Suppressor macrophage treated with lipopolysaccharide for 1 hour (primary cell): ENCODE measurements at regions not wholly inside any gene's neighbourhood (a gene's known extent, or its start where the extent isn't known, plus 50 kb on each side); places are given as distances from the start of the nearest gene placed in this dataset.

ENCODE experiments used
- DNase-seq, 3 donors: peaks; one replicate each; pipeline ENCODE4 v3.0.0-alpha.2; 2020 to 2022

DNA sequence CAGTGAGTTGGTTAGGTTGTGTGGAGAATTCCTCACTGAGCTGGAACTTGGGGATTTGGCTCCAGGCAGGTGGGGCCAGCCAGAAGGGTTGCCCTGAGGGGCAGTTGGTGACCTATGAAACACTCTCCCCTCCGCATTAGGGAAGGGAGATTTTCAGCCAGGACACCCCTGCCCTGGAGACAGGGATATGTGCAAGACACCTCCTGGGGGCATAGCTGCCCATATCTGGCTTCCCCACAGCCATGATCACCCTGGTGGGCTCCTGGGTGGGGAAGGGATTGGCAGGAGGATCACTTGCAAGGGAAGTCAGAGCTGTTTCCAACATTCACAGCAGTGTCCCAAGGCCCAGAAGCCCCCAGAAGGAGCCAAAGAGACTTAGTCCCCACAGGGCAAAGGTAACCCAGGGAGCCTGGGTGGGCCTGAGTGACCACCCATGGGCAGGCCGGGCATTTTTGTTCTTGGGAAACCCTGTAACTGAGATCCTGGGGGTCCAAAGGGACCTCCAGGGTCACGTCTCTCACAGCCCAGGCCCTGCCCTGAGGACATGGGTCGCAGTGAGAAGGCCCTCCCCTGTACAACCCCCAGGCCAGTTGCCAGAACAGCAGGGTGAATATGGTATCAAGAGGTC, 145.8 kb downstream of the MRPL14 start:
- no peak for DNase-seq

DNA sequence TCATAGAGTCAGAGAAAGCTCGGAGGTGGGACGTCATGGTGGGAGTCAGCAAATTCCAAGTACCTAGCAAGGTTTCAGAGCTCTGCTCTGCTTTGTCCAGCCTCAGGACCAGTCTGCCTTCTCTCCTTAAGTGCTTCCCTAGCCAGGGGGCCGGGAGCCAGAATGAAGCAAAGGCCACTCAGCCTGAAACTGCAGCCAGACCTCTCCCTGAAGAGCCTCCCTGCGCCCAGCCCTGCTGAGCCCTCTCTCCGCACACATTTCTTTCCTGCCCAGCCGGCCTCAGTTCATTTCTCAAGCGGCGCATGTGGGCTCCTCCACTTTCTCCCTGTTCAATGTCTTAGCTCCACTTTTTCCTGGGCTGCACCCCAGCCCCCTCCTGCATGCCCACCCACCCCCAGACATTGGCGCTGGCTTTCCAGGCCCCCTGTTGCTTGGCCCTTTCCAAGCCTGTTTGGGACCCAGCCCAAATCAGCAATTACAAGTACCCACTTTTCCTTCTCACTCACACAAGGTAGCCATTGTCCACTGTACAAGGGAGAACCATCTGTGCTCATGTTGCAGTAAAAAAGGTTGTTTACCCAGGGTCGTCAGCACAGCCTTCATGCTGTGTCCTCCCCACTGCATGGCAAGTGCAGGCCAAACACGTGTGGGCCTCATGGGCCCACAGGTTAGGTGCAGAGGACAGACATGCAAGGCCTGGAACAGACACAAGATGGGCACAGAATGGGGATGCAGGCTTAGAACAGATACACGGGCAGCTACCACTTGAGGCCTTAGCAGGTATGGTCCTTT, 147.1 kb downstream of the MRPL14 start:
- DNase-seq: no peak

DNA sequence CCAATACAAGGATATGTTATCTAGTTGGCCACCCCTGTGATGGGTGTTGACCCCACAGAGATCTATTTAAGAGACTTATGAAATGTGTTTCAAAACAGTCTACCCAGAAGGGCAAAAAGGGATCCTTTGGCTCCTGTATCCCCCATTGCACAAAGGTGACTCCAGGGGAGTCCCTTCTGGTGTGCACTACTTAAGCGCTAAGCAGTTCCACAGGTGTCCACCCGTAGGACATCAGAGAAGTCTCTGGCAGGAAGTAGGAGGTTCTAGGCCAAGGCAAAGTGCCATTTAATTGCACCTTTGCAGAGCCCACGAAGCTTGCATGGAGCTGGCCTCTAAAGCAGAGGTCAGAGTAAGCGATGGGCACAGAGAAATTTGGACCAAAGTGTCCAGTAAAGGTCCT, 147.7 kb downstream of the MRPL14 start:
- DNase-seq: no peak

DNA sequence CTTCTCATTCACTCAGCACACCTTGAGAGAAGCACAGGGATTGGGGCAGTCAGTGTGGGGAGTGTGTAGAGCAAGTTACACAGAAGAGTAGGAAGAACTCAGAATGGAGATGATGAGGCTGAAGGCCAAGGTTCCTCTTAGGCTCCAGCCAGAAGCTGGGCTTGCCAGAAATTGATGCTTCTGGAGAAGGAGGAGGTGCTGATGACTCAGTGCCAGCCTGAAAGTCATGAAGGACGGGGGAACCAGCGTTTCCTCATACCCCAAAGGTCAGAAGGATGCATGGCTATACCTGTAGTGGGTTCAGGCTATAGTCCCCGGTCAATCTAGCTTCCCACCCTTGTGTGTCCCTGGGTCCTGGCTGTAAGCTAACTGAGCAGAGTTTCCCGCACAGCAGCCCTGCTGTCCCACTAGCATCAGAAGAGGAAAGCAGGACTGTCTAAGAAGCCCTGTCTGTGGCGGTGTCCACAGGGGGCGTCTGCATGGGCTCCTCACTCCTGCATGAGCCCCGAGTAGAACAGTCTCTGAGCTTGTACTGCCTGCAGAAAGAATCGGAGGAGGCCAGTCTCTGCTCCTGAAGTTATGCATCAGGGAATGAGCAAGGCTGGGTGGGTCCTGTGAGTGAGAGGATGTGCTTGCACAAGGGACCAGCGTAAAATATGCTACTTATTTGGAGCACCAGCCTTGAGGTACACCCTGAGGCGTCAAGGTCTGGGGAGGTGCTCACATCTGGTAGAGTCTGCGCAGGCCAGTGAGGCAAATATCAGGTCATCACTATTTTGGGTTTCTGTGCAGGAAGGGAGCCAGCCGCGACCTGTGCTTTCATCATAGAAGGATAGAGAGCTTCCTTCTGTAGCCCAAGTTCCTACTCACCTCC, 148.5 kb downstream of the MRPL14 start:
- peak; percentile 84 to 88 (median 87) for DNase-seq

DNA sequence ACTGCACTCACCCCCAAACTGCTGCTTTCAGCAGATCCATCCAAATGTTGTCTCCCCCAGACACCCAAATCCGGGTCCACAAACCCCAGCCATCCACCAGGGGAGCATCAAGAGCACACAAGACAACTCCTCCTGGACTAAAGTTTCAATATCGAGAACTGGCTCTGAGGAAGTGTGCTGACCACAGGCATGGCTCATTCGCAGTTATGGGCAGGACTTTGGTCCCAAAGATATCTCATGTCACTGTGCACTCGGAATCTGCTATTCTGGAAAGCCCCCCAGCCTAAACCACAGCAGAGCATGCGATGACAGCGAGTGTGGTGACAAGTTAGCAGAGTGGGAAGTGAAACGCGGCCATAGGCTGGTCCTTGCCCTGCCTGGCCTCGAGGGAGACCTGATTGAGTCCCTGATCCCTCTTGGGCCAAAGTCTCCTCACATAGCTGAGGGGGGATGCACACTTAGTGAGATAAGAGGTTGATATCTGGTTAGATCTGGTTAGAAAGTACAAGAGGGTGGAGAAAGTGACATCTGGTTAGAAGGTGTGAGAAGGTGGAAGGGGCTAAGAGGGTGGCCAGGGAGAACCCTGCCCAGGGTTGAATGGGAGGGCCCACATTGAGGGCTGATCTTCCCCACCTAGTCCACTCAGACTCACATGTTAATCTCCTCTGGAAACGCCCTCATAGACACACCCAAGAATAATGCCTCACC, 149.7 kb downstream of the MRPL14 start:
- DNase-seq: peak; percentile 90 to 96 (median 95)

DNA sequence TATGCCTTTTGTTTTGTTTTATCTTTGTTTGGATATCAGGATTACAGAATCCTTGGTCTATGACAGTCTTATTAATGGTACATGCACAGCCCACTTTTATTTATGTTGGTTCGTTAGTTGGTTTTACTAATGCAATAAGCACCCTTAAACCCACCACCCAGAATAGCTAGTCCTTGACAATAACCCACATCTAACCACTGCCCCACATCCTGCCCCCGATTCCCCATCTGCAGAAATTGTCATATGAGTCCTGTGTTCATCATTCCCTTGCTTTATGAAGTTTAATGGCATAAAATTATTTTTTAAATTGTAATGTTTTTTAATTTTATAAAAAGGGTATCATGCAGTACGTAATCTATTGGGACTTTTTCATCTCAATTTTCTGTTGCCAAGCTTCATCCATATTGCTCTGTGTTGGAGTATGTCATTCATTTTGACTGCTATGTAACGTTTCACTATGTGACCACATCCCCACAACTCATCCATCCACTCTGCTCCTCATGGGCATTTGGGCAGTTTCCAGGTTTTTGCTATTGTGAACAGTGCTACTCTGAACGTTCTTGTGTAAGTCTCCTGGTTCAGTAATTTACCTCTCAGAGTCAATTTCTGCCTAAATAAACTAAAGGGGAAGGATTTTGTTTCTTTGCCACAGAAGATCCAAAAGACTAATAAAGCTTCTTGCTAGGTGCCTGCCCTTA, 150.4 kb downstream of the MRPL14 start:
- no peak for DNase-seq

DNA sequence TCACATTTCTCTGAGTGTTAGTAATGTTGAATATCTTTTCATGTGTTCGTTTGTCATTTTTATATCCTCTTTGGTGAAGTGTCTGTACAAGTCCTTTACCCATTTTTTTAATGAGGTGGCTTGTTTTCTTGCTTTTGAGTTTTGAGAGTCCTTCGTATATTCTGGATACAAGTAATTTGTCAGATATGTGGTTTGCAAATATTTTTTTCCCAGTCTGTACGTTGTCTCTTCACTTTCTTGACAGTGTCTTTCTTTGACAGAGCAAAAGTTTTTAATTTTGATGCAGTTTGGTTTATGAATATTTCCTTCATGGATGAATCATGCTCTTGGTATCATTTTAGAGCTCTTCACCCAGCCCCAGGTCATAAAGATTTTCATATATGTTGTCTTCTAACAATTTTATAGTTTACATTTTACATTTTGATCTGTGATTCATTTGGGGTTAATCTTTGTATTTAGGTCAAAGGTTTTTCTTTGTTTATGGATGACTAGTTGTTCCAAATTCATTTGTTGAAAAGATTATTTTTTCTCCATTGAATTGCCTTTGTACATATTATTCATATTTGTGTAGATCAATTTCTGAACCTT, 152.5 kb downstream of the MRPL14 start:
- DNase-seq: no peak

DNA sequence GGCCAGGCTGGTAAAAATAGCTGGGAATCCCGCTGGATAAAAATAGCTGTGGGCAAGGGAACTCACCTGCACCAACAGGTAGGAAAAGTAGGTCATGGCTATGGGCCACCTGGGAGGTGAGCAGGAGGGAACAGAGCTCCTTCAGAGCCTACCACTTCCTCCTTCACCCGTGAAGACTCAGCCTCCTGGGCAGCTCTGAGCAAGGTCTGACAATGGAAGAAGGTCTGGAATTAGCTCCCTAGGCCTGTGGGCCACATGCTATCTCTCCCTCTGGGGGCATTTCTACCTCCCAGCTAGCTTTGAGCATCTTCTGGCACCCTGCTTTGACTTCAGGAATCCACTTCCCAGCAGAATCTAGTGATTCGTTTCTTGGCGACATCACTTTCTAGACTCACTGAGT, 153.9 kb downstream of the MRPL14 start:
- DNase-seq: no peak

DNA sequence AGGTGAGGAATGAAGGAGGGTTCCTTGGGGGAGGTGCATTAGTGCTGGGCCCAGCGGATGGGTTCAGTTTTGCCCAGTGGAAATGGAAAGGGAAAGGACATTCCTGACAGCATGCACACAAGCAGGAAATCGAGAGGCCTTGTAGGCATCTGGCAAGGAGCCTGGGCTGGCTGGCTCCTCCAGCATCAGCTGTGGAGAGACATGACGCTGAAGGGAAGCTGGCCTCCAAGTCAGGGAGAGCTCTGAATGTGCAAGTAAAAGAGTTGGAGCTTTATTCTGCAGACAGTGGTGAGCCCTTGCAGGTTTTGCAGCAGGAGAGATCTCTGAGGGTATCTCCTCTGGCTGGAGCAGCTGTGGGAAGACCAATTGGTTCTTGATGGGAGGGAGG, 154.3 kb downstream of the MRPL14 start:
- no peak for DNase-seq

DNA sequence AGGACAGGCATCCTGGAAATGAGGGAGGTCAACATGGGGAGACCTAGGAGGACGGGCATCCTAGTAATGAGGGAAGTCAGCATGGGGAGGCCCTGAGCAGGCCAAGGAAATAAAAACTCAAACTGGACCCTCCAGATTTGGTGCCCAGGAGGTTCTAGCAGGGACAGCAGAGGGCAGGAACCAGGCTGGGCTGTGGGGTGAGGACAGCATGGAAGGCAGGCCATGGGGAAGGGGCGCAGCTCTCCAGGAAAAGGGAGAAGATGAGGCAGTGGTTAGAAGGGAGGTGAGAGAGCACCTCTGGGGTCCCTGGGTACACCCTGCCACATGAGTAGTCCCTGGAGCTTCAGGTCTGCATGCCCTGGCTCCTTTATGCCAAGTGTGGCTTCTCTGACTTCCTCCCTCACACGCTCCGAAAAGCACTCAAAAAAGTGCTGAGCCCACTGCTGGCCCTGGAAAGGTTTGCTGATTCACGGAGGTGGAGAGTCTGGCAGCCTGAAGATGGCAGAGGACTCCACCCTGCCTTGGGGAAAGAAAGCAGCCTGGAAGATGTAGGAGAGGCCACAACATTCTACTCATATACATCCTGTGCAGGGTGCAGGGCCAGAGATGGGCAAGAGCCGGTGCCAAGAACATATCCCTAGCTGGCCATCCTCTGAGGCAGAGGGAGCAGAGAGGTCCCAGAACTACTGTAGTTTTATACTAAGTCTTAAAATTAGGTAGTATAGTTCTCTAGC, 154.9 kb downstream of the MRPL14 start:
- no peak for DNase-seq

DNA sequence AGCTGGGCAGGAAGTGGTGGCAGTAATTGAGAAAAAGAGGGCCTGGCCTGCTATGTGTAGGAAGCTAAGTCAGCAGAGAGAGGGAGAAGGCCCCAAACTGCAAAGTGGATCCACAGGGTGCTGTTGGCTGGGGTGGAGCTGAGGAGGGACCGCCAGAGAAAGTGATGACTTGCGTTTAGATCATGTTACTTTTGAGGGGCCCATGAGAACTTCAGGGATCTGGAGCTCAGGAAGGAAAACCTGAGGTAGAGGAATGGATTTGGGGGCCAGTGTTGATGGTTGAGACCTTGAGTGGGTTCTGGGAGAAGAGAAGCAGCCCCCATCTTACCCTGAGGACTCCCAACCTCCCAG, 155.5 kb downstream of the MRPL14 start:
- no peak for DNase-seq

DNA sequence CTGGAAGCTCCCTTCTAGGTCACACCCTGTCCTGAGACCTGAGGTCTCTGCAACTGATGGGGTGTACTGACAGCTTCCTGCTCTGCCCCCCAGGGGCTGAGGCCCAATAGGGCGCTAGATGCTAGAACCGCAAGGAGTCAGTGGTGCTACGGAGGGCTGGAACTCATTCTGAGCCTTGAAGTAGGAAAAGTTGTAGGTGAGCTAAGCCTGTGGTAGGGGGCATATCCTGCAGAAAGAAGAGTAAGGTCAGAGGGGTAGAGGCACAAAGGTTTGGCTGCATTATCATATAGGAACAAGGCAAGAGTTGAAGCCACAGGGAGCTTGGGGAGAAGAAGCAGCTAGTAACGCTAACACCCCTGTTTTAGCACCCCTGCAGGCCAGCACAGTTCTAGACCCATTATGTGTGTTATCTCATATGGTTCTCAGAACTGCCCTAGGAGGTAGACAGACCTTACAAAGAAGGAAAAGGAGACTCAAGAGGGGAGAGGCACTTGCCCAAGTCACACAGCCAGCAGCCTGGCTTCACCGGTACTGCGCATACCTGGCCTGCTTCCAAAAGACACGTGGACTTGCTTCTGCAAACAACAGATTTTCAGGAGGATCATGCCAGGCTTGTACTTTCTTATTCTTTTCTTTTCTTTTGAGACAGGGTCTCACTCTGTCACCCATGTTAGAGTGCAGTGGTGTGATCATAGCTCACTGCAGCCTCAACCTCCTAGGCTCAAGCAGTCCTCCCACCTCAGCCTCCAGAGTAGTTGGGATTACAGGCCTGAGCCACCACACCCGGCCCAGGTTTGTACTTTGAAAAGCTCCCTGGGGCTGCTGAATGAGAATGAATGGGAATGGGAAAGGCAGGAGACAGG, 156.1 kb downstream of the MRPL14 start:
- DNase-seq: no peak

DNA sequence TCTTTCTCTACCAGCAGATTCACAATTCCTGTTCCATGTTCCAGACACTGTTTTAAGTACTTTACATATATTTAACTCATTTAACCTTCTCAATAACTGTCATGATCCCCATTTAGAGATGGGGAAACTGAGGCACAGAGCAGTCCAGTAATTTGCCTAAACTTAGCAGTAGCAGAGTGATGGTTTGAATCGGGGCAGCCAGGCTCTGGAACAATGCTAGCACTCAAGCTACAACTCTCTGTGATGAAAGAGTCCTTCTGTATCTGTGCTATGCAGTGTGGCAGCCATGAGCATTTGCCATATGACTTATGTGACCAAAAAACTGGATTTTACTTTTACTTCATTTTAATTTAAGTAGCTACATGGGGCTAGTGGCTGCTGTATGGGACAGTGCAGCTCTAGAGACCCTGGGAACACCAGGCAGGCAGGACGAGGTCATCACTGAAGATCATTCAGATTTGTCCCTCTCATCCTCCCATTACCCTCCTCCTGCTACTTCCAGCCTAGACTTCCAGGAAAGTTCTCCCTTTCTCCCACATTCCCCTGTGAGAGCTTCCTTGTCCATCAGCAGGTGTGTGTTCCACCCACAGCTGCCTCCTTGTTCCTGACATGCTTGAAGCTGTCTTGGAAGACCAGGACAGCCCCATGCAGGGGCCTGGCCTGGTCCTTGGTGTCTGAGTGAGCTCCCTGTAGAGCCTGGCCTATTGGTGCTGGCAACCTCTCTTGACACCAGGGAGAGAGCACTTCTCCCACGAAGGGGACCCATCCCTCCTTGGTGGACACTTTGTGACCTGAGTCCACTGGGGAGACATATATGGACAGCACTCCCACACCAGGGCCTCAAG, 157.0 kb downstream of the MRPL14 start:
- DNase-seq: no peak

DNA sequence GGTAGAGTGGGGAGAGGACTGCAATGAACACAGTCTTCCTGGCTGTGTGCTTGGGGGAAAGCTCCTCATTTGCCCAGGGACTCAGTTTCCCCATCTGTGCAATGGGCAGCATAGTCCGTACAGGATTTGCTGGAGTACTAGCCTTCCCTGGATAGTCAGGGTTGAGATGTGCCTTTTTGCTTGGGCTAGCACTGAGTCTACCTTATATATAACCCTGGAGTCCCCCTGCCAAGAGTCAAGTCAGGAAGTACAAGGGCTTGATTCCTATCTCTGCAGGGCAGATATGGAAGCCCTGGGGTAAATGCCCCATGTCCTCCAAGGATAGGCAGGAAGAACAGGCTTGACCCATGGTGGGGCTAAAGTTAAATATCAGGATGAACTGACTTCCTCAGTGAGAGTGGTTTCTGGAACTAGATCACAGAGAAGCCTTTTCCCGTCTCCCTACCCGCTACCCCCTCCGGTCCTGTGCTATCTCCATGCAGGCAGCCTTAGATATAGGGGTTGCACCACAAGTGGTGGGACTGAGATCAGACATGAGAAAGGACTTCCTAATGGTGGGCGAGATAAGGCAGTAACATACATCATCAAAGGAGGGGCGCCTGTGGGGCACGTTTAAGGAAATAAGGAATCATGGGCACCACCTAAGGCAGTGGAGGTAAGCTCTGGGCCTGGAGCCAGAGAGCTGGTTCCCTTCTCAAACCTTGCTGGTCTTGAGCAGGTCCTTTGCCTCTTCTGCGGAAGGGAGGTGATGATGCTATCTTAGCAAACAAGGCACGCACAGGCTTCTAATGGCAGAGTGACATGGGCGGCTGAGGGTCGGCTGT, 157.9 kb downstream of the MRPL14 start:
- no peak for DNase-seq

DNA sequence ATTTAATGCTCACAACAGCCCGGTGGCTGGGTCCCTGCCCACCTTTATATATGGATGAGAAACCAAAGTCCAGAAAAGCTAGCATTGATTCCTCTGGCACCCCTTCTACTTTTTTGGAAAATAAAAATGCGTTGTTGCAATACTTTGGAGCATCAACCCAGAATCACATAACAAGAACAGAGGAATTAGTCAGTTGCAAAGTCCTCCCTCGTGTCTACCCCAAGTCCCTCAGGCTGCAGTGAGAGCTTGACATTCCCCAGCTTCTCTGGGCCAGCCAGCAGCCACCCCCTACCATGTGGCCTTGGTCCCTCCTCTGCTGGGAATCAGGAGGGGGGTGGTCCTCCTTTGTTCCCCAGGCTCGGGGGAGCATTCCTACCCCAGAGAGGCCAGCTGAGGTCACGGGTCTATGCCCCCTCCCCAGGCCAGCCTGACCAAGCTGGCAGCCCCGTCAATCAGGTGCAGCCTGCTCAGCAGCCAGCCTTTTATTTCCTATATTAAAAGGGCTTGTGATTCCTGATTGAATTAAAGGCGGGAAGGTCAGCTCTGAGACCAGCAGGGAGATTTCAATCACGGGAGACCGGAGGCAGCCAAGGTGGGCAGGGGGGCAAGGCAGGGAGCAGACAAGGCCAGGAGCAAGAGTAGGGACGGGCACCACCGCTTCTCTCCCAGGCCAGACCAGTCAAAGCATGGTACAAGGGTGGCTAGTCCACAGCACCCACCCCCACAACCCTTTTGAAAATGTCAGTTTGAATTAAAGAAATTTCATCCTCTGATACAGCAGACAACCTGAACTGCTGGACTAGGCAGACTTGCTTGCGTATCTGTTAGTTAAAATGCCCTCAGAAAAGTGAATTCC, 158.9 kb downstream of the MRPL14 start:
- DNase-seq: no peak

DNA sequence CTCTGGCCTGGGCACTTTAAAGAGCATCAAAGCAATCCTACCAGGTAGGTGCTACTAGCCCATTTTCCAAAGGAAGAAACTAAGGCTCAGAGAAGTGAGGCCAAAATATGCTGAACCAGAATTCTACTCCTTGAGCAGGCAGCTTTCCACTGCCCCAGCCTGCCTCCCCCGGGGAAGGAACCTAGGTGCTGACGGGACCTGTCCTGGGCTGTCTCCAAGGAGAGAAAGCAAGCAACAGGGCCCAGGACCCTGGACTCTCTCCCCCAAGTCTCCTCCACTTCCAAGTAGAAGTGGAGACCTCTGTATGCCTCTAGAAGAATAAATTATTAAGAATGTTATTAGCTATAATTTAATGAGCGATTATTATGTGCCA, 159.5 kb downstream of the MRPL14 start:
- DNase-seq: no peak
